ENCODE measurements at regions not wholly inside any gene's neighbourhood (a gene's known extent, or its start where the extent isn't known, plus 50 kb on each side); places are given as distances from the start of the nearest gene placed in this dataset.
A peak's percentile ranks its signal among the peaks of the same experiment; 100 is the strongest.

- TF ChIP-seq CTCF (IDR thresholded peaks at IDR 0.05; ENCODE audit: unreplicated experiment in 3 of 3) = no peak
- Mint-ChIP-seq H3K4me3 (no peak overlapping the region), H3K36me3 (ENCODE audit: low read depth) (no peaks in the 10 kb centered on the region), H3K4me1 (peaks cover 47% of the 10 kb centered on the region), H3K9me3 (no peaks in the 10 kb centered on the region), H3K27ac (peak overlapping the region in 1 of 3 experiments; percentile 14), H3K27me3 (ENCODE audit: low read depth) (no peaks in the 10 kb centered on the region)
Measured at GRCh38 chr16:59909262-59909661, 1175.1 kb upstream of the GOT2 start.

GRCh38 chr16:59907611-59908010 is 1173.5 kb upstream of the GOT2 start:
- Mint-ChIP-seq H3K27ac (no peak overlapping the region), H3K9me3 (no peaks in the 10 kb centered on the region), H3K4me3 (no peak overlapping the region), H3K4me1 (peaks cover 47% of the 10 kb centered on the region), H3K36me3 (ENCODE audit: low read depth) (no peaks in the 10 kb centered on the region), H3K27me3 (ENCODE audit: low read depth) (no peaks in the 10 kb centered on the region)
- TF ChIP-seq CTCF (IDR thresholded peaks at IDR 0.05; ENCODE audit: unreplicated experiment in 3 of 3) = no peak

- Mint-ChIP-seq H3K4me3 (no peak overlapping the region), H3K36me3 (ENCODE audit: low read depth) (no peaks in the 10 kb centered on the region), H3K9me3 (no peaks in the 10 kb centered on the region), H3K27ac (peak overlapping the region in 2 of 3 experiments; percentile 27 to 39), H3K4me1 (peaks cover 35% of the 10 kb centered on the region), H3K27me3 (ENCODE audit: low read depth) (no peaks in the 10 kb centered on the region)
- no peak for TF ChIP-seq CTCF (IDR thresholded peaks at IDR 0.05; ENCODE audit: unreplicated experiment in 3 of 3)
Measured at GRCh38 chr16:59905606-59906005, 1171.5 kb upstream of the GOT2 start.

- Mint-ChIP-seq H3K27ac (peak overlapping the region in 2 of 3 experiments; percentile 27 to 39), H3K27me3 (ENCODE audit: low read depth) (no peaks in the 10 kb centered on the region), H3K4me3 (no peak overlapping the region), H3K4me1 (peaks cover 31% of the 10 kb centered on the region), H3K9me3 (no peaks in the 10 kb centered on the region), H3K36me3 (ENCODE audit: low read depth) (no peaks in the 10 kb centered on the region)
- TF ChIP-seq CTCF (IDR thresholded peaks at IDR 0.05; ENCODE audit: unreplicated experiment in 3 of 3) = no peak
Measured at GRCh38 chr16:59905131-59905530, 1171.0 kb upstream of the GOT2 start.

- H3K9me3 Mint-ChIP-seq = peaks cover 3% of the 10 kb centered on the region
Measured at GRCh38 chr16:59899940-59900339, 1165.8 kb upstream of the GOT2 start.

More at GRCh38 chr16:59899940-59900339, 1165.8 kb upstream of the GOT2 start:
- Mint-ChIP-seq H3K36me3 (ENCODE audit: low read depth) (no peaks in the 10 kb centered on the region), H3K27me3 (ENCODE audit: low read depth) (peaks cover 5% of the 10 kb centered on the region), H3K4me3 (no peak overlapping the region), H3K27ac (no peak overlapping the region), H3K4me1 (peaks cover under 1% of the 10 kb centered on the region)
- TF ChIP-seq CTCF (IDR thresholded peaks at IDR 0.05; ENCODE audit: unreplicated experiment in 3 of 3) = no peak

Data from nephron (organoid).